ENCODE measurements at regions not wholly inside any gene's neighbourhood (a gene's known extent, or its start where the extent isn't known, plus 50 kb on each side); places are given as distances from the start of the nearest gene placed in this dataset.
A peak's percentile ranks its signal among the peaks of the same experiment; 100 is the strongest.

GRCh38 chr5:133847886-133848285 is 120.5 kb downstream of the C5orf15 start:
- TF ChIP-seq CTCF (conservative IDR thresholded peaks at IDR 0.05; ENCODE audit: low read depth, low read length): no peak
- TF ChIP-seq EZH2 (IDR thresholded peaks at IDR 0.05; ENCODE audit: low read length, unreplicated experiment): no peak
- no peak for TF ChIP-seq EZH2phosphoT487 (IDR thresholded peaks at IDR 0.05; ENCODE audit: borderline replicate concordance, low read length)
- CTCF ChIA-PET: no interaction called here
- H3K4me2 ChIP-seq (ENCODE audit: low read length): no peak overlapping the region
- peaks cover 18% of the 10 kb centered on the region for H3K4me1 ChIP-seq (ENCODE audit: insufficient read depth, low read length)
- no peaks in the 10 kb centered on the region for H3K27me3 ChIP-seq (ENCODE audit: low read length)
- intact Hi-C loops (cut with micrococcal nuclease): no loop called here
- no peak for DNase-seq
- H3K9me2 ChIP-seq (replicated peaks; ENCODE audit: low read length): no peaks in the 10 kb centered on the region
- H3K36me3 ChIP-seq (ENCODE audit: low read depth, low read length): no peaks in the 10 kb centered on the region
- no peaks in the 10 kb centered on the region for H3K9me3 ChIP-seq (ENCODE audit: low read length)
- ATAC-seq: no peak
- H3K27ac ChIP-seq (ENCODE audit: low read length): peak overlapping the region; percentile 74
- H3F3A ChIP-seq (ENCODE audit: low read length, unreplicated experiment): peaks cover 4% of the 10 kb centered on the region
- H3K9ac ChIP-seq (ENCODE audit: low read length): peak overlapping the region; percentile 52; the same call in 1 of the 2 replicates
- no peaks in the 10 kb centered on the region for H3K79me2 ChIP-seq (ENCODE audit: low read length)
- POLR2A ChIA-PET (ENCODE audit: unreplicated experiment): no interaction called here
- no peak overlapping the region for H3K4me3 ChIP-seq (ENCODE audit: low read length)
- no peaks in the 10 kb centered on the region for H4K20me1 ChIP-seq (ENCODE audit: low read length)
- H2AFZ ChIP-seq (ENCODE audit: low read length): no peak overlapping the region
- no TSS peak for BruUV-seq (replicated peaks)

GRCh38 chr5:133847301-133847700 is 121.1 kb downstream of the C5orf15 start:
- Histone ChIP-seq H2AFZ (ENCODE audit: low read length) (no peak overlapping the region), H4K20me1 (ENCODE audit: low read length) (no peaks in the 10 kb centered on the region), H3K4me1 (ENCODE audit: insufficient read depth, low read length) (peaks cover 18% of the 10 kb centered on the region), H3K27ac (ENCODE audit: low read length) (peak overlapping the region; percentile 74), H3F3A (ENCODE audit: low read length, unreplicated experiment) (peaks cover 4% of the 10 kb centered on the region), H3K9ac (ENCODE audit: low read length) (no peak overlapping the region), H3K9me3 (ENCODE audit: low read length) (no peaks in the 10 kb centered on the region), H3K4me2 (ENCODE audit: low read length) (no peak overlapping the region), H3K9me2 (replicated peaks; ENCODE audit: low read length) (no peaks in the 10 kb centered on the region), H3K4me3 (ENCODE audit: low read length) (no peak overlapping the region), H3K27me3 (ENCODE audit: low read length) (no peaks in the 10 kb centered on the region), H3K79me2 (ENCODE audit: low read length) (no peaks in the 10 kb centered on the region), H3K36me3 (ENCODE audit: low read depth, low read length) (no peaks in the 10 kb centered on the region)
- no peak for ATAC-seq
- ChIA-PET CTCF (no interaction called here), POLR2A (ENCODE audit: unreplicated experiment) (no interaction called here)
- no TSS peak for BruUV-seq (replicated peaks)
- no peak for TF ChIP-seq EZH2phosphoT487 (IDR thresholded peaks at IDR 0.05; ENCODE audit: borderline replicate concordance, low read length)
- TF ChIP-seq CTCF (conservative IDR thresholded peaks at IDR 0.05; ENCODE audit: low read depth, low read length): no peak
- no peak for TF ChIP-seq EZH2 (IDR thresholded peaks at IDR 0.05; ENCODE audit: low read length, unreplicated experiment)
- DNase-seq: no peak
- intact Hi-C loops (cut with micrococcal nuclease): no loop called here

DNA sequence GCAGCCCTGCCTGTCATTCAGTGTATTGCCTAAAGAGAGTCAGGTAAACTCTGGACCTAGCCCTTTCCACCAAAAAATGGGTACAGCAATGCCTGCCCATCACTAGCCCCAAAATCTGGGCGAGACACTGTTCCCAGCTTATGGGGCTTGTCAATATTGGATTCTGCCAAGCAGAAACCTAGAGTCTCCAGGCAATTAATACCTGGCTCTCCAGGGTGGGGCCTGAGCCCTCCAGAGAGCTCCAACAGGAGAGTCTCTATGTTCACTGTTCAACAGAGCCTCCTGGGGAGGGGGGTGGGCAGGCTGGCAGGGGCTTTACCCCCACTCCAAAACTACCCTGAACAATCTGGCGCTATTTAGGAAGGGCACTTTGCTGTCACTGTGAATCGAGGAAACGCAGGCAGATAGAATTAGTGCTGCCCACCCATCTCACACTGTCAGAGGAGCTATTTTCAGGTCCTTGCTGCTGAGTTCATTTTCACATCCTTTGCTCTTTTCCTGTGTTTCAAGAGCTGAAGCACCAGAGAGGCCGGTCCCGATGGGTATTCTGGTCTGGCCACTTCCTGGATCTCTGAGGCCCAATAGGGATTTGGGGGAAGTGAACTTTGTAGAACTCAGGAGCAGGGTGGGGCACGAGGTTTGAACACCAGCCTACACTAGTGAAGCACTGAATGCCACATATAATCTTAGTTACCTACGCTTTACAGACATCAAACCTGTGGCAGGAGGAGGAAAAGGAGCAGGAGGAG is 121.8 kb downstream of the C5orf15 start:
- Histone ChIP-seq H3K9ac (ENCODE audit: low read length) (no peak overlapping the region), H3K4me3 (ENCODE audit: low read length) (no peak overlapping the region), H3K9me2 (replicated peaks; ENCODE audit: low read length) (no peaks in the 10 kb centered on the region), H3K36me3 (ENCODE audit: low read depth, low read length) (no peaks in the 10 kb centered on the region), H2AFZ (ENCODE audit: low read length) (no peak overlapping the region), H3F3A (ENCODE audit: low read length, unreplicated experiment) (peaks cover 4% of the 10 kb centered on the region), H3K9me3 (ENCODE audit: low read length) (no peaks in the 10 kb centered on the region), H3K4me2 (ENCODE audit: low read length) (no peak overlapping the region), H3K4me1 (ENCODE audit: insufficient read depth, low read length) (peaks cover 18% of the 10 kb centered on the region), H3K27me3 (ENCODE audit: low read length) (no peaks in the 10 kb centered on the region), H4K20me1 (ENCODE audit: low read length) (no peaks in the 10 kb centered on the region), H3K79me2 (ENCODE audit: low read length) (no peaks in the 10 kb centered on the region), H3K27ac (ENCODE audit: low read length) (no peak overlapping the region)
- BruUV-seq (replicated peaks): no TSS peak
- no peak for DNase-seq
- intact Hi-C loops (cut with micrococcal nuclease): no loop called here
- TF ChIP-seq EZH2phosphoT487 (IDR thresholded peaks at IDR 0.05; ENCODE audit: borderline replicate concordance, low read length): no peak
- TF ChIP-seq CTCF (conservative IDR thresholded peaks at IDR 0.05; ENCODE audit: low read depth, low read length): no peak
- no peak for TF ChIP-seq EZH2 (IDR thresholded peaks at IDR 0.05; ENCODE audit: low read length, unreplicated experiment)
- ChIA-PET CTCF (no interaction called here), POLR2A (ENCODE audit: unreplicated experiment) (no interaction called here)
- ATAC-seq: no peak

Data from PC-3 (cell line).